ENCODE measurements at regions not wholly inside any gene's neighbourhood (a gene's known extent, or its start where the extent isn't known, plus 50 kb on each side); places are given as distances from the start of the nearest gene placed in this dataset.

GRCh38 chr5:167794121-167794520 lies 497.3 kb upstream of the WWC1 start:
- no peak for DNase-seq

DNA sequence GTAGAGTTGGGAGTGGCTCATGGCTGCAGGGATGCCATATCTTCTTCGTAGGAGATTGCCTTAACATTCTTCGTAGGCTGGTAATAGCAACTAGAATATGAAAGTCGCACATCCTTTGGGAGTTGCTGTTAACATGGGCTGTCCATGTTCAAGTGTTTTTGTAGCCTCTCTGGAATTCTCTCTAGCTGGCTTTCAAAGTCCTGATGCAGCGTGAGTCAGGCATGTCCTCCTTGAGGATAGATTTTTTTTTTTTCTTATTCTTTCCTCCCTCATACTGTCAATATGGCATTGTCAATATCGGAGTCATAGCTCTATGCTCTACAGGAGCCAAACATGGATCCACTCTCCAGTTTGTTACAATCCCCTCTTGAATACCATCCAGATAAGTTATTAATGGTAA lies 494.8 kb upstream of the WWC1 start:
- DNase-seq, result no peak

DNA sequence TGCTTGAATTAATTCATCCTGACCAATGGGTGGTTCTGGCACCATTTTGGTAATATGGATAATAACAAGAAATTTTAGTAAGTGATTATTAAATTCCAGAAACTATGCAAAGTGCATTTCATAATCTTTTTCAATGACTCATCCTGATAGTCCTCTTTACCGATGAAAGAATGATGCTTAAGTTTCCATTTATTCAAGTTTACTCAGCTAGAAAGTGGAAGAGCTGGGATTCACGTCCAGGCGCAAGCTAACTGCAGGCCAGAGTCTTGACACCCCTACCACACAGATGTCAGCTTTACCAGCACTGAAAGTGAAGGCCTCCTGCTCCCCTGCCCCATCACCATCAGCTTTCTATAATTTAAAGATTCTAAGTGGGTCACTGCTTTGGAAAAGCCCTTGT lies 493.5 kb upstream of the WWC1 start:
- no peak for DNase-seq

- DNase-seq, result no peak
Observed at GRCh38 chr5:167798448-167798847, 493.0 kb upstream of the WWC1 start.

DNA sequence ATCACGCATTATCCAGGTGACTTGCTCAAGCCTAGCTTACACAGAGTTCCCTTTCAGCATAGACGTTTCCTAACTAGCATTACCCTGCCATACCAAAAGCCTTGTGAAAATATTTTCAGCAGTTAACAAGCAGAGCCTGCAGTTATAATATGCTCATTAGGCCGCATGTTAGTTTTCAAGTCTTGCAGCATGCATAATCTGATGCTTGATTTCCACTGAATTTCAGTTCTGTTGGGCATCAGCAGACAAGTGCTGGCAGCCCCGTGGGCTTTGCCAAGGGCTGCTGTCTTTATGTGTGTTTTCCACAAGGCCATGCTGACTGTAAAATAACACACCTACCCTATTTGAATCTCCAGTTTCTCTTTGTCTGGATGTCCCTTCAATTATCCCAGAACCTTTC lies 491.0 kb upstream of the WWC1 start:
- DNase-seq, result no peak

DNA sequence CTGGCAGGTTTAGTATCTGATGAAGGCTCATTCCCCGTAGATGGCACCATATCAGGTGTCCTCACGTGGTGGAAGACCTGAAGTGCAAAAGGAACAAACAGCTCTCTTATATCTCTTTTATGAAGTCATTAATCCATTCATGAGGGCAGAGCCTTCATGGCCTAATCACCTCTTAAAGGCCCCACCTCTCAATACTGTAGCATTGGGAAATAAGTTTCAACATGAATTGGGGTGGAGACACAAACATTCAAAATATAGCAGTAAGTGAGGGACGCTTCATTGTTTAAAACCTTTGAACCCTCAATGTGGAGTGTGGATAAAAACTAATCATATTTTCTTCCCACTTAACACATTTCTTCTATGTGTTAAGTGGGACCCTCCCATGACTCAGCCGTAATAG lies 489.4 kb upstream of the WWC1 start:
- DNase-seq, result no peak

GRCh38 chr5:167802755-167803431 lies 488.6 kb upstream of the WWC1 start:
- no peak for DNase-seq

GRCh38 chr5:167804512-167805220 lies 486.8 kb upstream of the WWC1 start:
- DNase-seq, result no peak

GRCh38 chr5:167810573-167810972 lies 480.9 kb upstream of the WWC1 start:
- no peak for DNase-seq

GRCh38 chr5:167812871-167813270 lies 478.6 kb upstream of the WWC1 start:
- DNase-seq, result no peak

GRCh38 chr5:167813389-167813788 lies 478.1 kb upstream of the WWC1 start:
- DNase-seq, result no peak

DNA sequence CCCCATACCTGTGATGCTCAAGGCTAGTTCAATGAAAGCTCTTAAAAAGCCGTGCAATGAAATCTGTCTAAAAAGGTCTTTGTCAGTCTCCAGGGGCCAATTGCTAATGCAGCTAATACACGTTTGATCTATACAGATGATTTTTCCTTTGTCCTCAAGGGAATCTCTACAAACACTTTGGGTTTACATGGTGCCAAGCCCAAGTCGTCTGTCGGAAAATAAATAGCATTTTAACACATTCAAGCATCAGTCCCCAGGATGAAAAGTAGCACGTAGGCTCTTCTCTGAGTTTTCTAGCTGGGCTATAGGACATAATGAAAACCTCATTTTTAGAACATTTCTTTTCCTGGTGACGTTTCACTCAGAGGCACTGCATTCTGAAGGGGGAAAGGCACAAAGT lies 477.4 kb upstream of the WWC1 start:
- no peak for DNase-seq

GRCh38 chr5:167814828-167815227 lies 476.6 kb upstream of the WWC1 start:
- DNase-seq, result no peak

DNA sequence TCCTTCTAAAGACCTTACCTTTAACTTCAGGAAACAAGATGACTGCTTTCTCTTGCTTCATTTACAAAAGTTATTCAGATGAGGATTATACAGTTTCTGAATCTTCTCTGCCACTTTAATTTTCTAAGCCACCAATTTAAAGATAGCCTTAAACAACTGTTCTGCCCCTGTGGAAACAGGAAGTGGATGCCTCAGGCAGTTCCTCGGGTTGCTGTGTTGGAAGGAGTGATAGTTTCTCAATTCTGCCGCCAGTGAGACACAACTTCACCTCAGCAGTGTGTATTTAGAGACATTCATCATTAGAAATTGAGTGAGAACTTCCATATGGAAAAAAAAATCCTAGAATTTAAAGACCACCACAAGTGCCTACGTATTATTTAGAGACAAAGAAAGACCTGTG lies 475.1 kb upstream of the WWC1 start:
- DNase-seq, result no peak

DNA sequence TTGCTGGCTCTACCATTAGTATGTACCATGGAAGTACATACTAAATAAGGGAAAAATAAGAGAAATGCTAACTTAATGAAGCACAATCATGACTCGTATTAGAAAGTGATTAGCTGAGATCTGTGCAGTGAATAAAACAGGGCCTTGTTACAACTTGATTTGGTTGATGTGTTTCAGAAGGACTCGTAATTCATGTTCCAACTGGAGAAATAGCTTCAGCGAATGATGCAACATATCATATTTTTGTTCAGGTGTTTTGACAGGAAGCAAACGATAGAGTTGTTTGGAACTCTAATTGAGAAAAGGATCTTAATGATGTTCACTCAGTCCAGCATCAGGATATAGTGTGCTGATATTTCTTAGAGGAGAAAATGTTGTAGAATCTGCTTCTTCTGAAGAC lies 474.6 kb upstream of the WWC1 start:
- DNase-seq, result no peak

GRCh38 chr5:167819406-167819805 lies 472.0 kb upstream of the WWC1 start:
- no peak for DNase-seq

DNA sequence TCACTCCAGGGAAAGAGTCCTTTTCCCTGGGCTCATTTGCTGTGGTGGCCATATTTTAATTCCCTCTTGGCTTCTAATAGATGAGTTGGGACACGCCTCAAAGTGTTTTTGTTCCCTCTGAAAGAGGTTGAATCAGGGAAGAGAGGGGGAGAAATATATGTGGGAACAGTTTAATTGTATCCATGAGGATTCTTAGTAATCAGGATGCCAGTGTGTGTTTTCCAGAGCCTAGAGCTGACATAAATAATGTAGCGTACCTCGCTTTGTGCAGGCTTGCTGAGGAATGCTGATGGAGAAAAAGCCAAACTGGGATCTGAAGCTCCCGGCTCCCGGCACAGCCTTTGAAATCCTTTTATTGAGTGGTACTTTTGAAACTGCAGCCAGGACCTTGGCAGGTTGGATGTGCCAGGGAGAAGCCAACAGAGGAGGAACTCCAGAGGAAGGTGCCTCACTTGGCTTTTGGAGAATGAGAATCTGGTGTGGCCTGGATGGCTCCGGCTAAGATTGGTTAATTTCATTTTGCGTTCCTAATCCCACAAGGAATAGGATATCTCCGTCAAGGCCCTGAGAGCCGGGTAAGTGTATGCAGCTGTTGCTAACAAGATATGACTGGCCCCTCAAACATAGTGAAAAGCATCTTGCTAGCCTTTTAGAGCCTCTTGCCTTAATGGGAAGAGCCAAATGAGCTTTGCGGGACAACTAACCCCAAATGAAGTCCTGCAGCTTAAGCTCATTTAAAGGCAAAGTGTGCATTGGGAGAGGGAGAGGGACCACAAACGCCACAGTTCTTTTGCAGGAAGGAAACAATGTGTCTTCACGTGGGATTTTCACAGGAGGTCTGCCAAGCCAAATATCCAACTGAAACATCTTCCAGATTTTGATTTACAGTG lies 471.1 kb upstream of the WWC1 start:
- DNase-seq, result peak; percentile 12

DNA sequence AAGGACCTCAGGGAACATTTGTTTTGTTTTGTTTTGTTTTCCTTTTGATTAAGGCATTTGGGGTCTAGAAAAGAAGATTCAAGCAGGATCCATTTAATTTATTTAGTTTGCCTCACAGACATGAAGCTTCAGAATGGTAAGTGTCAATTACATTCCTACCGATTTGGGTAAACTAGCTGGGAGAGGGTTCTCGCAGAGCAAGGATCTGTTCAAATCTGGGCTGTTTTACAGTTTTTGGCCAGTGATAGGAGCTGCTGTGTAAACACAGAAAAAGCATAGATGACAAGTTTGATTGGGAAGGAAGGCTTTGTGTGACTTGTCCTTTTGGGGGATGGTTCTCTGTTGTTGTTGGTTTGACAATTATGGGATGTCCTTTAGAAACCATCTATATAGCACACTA lies 470.3 kb upstream of the WWC1 start:
- DNase-seq, result no peak

- no peak for DNase-seq
Observed at GRCh38 chr5:167821669-167822068, 469.8 kb upstream of the WWC1 start.

GRCh38 chr5:167822241-167822640 lies 469.2 kb upstream of the WWC1 start:
- DNase-seq, result no peak

DNA sequence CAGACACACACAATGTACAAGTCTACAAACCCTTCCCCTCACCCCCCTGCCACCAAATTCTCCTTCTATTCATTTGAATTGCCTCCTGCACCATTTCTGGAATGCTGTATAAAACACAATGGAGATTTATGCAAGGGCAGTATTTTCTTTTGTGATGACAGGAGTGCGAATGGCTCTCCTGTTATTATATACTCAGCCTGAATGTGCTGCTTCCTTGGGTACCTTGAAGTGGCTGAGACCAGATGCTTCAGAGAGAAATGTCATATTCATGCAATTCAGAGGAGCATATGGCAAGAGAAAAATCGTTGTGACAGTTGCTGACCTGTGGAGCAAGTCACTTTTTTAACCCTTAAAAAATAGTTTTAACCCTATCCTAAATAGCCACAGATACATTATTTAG lies 468.0 kb upstream of the WWC1 start:
- DNase-seq, result no peak

- no peak for DNase-seq
Observed at GRCh38 chr5:167827766-167828165, 463.7 kb upstream of the WWC1 start.

GRCh38 chr5:167831754-167832504 lies 459.5 kb upstream of the WWC1 start:
- DNase-seq, result no peak
